GM23338 (cell line): ENCODE measurements at regions not wholly inside any gene's neighbourhood (a gene's known extent, or its start where the extent isn't known, plus 50 kb on each side); places are given as distances from the start of the nearest gene placed in this dataset.
A peak's percentile ranks its signal among the peaks of the same experiment; 100 is the strongest.

Experiments used
- CREB1 ChIP-seq: fragments of 250-450 bp; sonication (Bioruptor Pico); IDR thresholded peaks from 2 replicates; pipeline ENCODE4 v1.5.0; 2020; ENCODE audit warnings: low read depth, mild to moderate bottlenecking, moderate library complexity
- CTCF ChIP-seq, 2 experiments: fragments of 200-600 bp in 1 of 2; sonication (generic) in 1 of 2; conservative IDR thresholded peaks; 2 replicates each; pipeline versions ENCODE4 v1.5.1 to v1.6.1; 2016 to 2017; ENCODE audit warnings: antibody characterized with exemption in 2 of 2, low read depth in 2 of 2, mild to moderate bottlenecking in 2 of 2, moderate library complexity in 1 of 2
- EZH2 ChIP-seq: fragments of 200-600 bp; sonication (generic); IDR thresholded peaks from one replicate; pipeline ENCODE4 v1.8.0; 2017; ENCODE audit warnings: antibody characterized with exemption, mild to moderate bottlenecking, low read depth; ENCODE audit not compliant: unreplicated experiment
- POLR2AphosphoS5 ChIP-seq: IDR thresholded peaks from 2 replicates; pipeline ENCODE4 v1.6.1; 2016; ENCODE audit warnings: antibody characterized with exemption, low read depth
- REST ChIP-seq: IDR thresholded peaks from one replicate; pipeline ENCODE4 v1.6.1; 2018; ENCODE audit warnings: antibody characterized with exemption; ENCODE audit not compliant: unreplicated experiment
- STAT1 ChIP-seq: IDR thresholded peaks from one replicate; pipeline ENCODE4 v1.6.1; 2016; ENCODE audit warnings: antibody characterized with exemption; ENCODE audit not compliant: unreplicated experiment
- ZNF331 ChIP-seq: fragments of 250-450 bp; sonication (Bioruptor Pico); IDR thresholded peaks from 2 replicates; pipeline ENCODE4 v1.5.0; 2020; ENCODE audit warnings: low read depth, mild to moderate bottlenecking, moderate library complexity
- ZNF462 ChIP-seq: fragments of 250-450 bp; sonication (Bioruptor Pico); IDR thresholded peaks from 2 replicates; pipeline ENCODE4 v1.5.0; 2020; ENCODE audit warnings: mild to moderate bottlenecking, moderate library complexity

GRCh38 chr16:16881814-16882213 is 502.9 kb downstream of the NPIPA7 start:
- TF ChIP-seq CTCF (conservative IDR thresholded peaks at IDR 0.05; ENCODE audit: low read depth in 2 of 2) (peak; percentile 51 to 56), ZNF331 (CRISPR knock-in tag) (no peak), EZH2 (no peak), POLR2AphosphoS5 (no peak), CREB1 (no peak), REST (no peak), STAT1 (no peak), ZNF462 (CRISPR knock-in tag) (no peak)
